SK-N-SH treated with all-trans-retinoic acid at 6 μM for 48 hours (cell line): ENCODE measurements at regions not wholly inside any gene's neighbourhood (a gene's known extent, or its start where the extent isn't known, plus 50 kb on each side); places are given as distances from the start of the nearest gene placed in this dataset.

Experiments used
- CREB5 ChIP-seq: fragments of 250-450 bp; sonication (Bioruptor Pico); IDR thresholded peaks from 2 replicates; pipeline ENCODE4 v1.5.1; 2020; ENCODE audit warnings: low read depth, mild to moderate bottlenecking, moderate library complexity
- OSR1 ChIP-seq: fragments of 250-450 bp; sonication (Bioruptor Pico); IDR thresholded peaks from 2 replicates; pipeline ENCODE4 v1.8.0; 2022; ENCODE audit warnings: moderate library complexity, mild to moderate bottlenecking, inconsistent platforms
- PPARA ChIP-seq: fragments of 250-450 bp; sonication (Bioruptor Pico); IDR thresholded peaks from 2 replicates; pipeline ENCODE4 v1.5.0; 2020; ENCODE audit warnings: mild to moderate bottlenecking, borderline replicate concordance
- TOX ChIP-seq: fragments of 250-450 bp; sonication (Bioruptor Pico); IDR thresholded peaks from 2 replicates; pipeline ENCODE4 v1.8.0; 2021; ENCODE audit warnings: mild to moderate bottlenecking, moderate library complexity, borderline replicate concordance
- ZFP3 ChIP-seq: fragments of 250-450 bp; sonication (Bioruptor Pico); IDR thresholded peaks from 2 replicates; pipeline ENCODE4 v1.5.0; 2020; ENCODE audit warnings: mild to moderate bottlenecking, moderate library complexity
- ZNF565 ChIP-seq: fragments of 450-650 bp; formaldehyde crosslinking; conservative IDR thresholded peaks from 2 replicates; pipeline ENCODE4 v1.5.0; 2020; ENCODE audit warnings: low read depth, mild to moderate bottlenecking, moderate library complexity
- ZNF8 ChIP-seq: fragments of 450-650 bp; formaldehyde crosslinking; IDR thresholded peaks from 2 replicates; pipeline ENCODE4 v1.5.0; 2020; ENCODE audit warnings: mild to moderate bottlenecking, moderate library complexity
- TF ChIP-seq, protein P1 (sequence below): fragments of 250-450 bp; sonication (Bioruptor Pico); IDR thresholded peaks from 2 replicates; pipeline ENCODE4 v1.8.0; 2020; ENCODE audit warnings: mild to moderate bottlenecking, moderate library complexity, borderline replicate concordance
- TF ChIP-seq, protein P2 (sequence below): fragments of 250-450 bp; sonication (Bioruptor Pico); IDR thresholded peaks from 2 replicates; pipeline ENCODE4 v1.8.0; 2021; ENCODE audit warnings: low read depth, mild to moderate bottlenecking, moderate library complexity, borderline replicate concordance

DNA sequence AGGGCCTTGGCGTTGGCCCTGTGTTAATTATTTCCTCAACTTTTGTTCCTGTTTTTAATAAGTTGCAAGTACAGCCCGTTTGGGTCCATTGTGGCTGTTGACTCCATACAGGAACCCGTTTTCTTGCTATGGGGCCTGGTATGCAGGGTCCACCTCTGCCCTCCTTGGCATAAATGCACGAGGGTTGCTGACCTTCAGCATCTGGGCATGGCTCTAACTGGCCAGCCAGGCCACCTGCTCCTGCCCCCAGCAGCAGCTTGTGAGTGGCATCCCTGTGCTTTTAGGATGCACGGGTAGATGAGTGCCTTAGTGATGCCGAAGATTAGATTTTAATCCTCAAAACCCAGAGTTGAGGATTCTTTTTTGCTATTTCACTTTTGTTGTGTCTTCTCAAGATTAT, 123.2 kb downstream of the GLRX3 start:
- TF ChIP-seq ZNF565 (CRISPR knock-in tag): no peak
- TF ChIP-seq, protein P1, sequence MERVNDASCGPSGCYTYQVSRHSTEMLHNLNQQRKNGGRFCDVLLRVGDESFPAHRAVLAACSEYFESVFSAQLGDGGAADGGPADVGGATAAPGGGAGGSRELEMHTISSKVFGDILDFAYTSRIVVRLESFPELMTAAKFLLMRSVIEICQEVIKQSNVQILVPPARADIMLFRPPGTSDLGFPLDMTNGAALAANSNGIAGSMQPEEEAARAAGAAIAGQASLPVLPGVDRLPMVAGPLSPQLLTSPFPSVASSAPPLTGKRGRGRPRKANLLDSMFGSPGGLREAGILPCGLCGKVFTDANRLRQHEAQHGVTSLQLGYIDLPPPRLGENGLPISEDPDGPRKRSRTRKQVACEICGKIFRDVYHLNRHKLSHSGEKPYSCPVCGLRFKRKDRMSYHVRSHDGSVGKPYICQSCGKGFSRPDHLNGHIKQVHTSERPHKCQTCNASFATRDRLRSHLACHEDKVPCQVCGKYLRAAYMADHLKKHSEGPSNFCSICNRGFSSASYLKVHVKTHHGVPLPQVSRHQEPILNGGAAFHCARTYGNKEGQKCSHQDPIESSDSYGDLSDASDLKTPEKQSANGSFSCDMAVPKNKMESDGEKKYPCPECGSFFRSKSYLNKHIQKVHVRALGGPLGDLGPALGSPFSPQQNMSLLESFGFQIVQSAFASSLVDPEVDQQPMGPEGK: no peak
- TF ChIP-seq OSR1 (CRISPR knock-in tag): no peak
- TF ChIP-seq CREB5 (CRISPR knock-in tag): no peak
- TF ChIP-seq ZNF8 (CRISPR knock-in tag): no peak
- no peak for TF ChIP-seq ZFP3 (CRISPR knock-in tag)
- no peak for TF ChIP-seq PPARA (CRISPR knock-in tag)
- TF ChIP-seq, protein P2, sequence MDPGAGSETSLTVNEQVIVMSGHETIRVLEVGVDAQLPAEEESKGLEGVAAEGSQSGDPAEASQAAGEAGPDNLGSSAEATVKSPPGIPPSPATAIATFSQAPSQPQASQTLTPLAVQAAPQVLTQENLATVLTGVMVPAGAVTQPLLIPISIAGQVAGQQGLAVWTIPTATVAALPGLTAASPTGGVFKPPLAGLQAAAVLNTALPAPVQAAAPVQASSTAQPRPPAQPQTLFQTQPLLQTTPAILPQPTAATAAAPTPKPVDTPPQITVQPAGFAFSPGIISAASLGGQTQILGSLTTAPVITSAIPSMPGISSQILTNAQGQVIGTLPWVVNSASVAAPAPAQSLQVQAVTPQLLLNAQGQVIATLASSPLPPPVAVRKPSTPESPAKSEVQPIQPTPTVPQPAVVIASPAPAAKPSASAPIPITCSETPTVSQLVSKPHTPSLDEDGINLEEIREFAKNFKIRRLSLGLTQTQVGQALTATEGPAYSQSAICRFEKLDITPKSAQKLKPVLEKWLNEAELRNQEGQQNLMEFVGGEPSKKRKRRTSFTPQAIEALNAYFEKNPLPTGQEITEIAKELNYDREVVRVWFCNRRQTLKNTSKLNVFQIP (CRISPR knock-in tag): no peak
- TF ChIP-seq TOX (CRISPR knock-in tag): no peak
